Aorta (tissue), 5 donors: ENCODE measurements at regions not wholly inside any gene's neighbourhood (a gene's known extent, or its start where the extent isn't known, plus 50 kb on each side); places are given as distances from the start of the nearest gene placed in this dataset.
"Not testable (repeated sequence)": the region's sequence is repeated elsewhere in the genome, so short reads cannot be mapped to it uniquely, and the experiment has no call there.

Experiments
- ATAC-seq: fragments of 200-7000 bp; cut with Tn5 transposase; one replicate; pipeline ENCODE4 v1.9.1; 2022; ENCODE audit warnings: moderate library complexity; ENCODE audit not compliant: low FRiP score
- DNase-seq, 2 donors: peaks; one replicate each; pipeline ENCODE4 v3.0.0-alpha.2; 2020
- H3K27ac ChIP-seq, 2 donors: one replicate each; pipeline ENCODE4 v1.5.1; 2013; ENCODE audit warnings: low read length in 2 of 2, mild to moderate bottlenecking in 2 of 2, moderate library complexity in 2 of 2, control low read depth in 1 of 2, inconsistent platforms in 1 of 2, low read depth in 1 of 2
- H3K27me3 ChIP-seq, 2 donors: one replicate each; pipeline ENCODE4 v1.6.1; 2013; ENCODE audit warnings: control low read depth in 1 of 2, low read length in 1 of 2, mild to moderate bottlenecking in 1 of 2, moderate library complexity in 1 of 2; ENCODE audit not compliant: insufficient read depth in 2 of 2, control insufficient read depth in 1 of 2
- H3K36me3 ChIP-seq, 2 donors: one replicate each; pipeline ENCODE4 v1.6.1; 2013; ENCODE audit warnings: control low read depth in 1 of 2, low read length in 1 of 2, mild to moderate bottlenecking in 1 of 2; ENCODE audit not compliant: insufficient read depth in 2 of 2, control insufficient read depth in 1 of 2
- H3K4me1 ChIP-seq, 2 donors: one replicate each; pipeline ENCODE4 v1.6.1; 2013; ENCODE audit warnings: low read length in 2 of 2, control low read depth in 1 of 2, mild to moderate bottlenecking in 1 of 2, moderate library complexity in 1 of 2; ENCODE audit not compliant: insufficient read depth in 2 of 2, control insufficient read depth in 1 of 2
- H3K4me3 ChIP-seq, 2 donors: one replicate each; pipeline ENCODE4 v1.5.1; 2013; ENCODE audit warnings: low read length in 2 of 2, control low read depth in 1 of 2, mild to moderate bottlenecking in 1 of 2
- H3K9me3 ChIP-seq: one replicate; pipeline ENCODE4 v1.6.1; 2013; ENCODE audit warnings: mild to moderate bottlenecking, low read length; ENCODE audit not compliant: control insufficient read depth
- WGBS, 2 donors: extraction: QIAGEN DNeasy Blood & Tissue Kit; methylation state at CpG; one replicate each; pipeline ENCODE4 v1.1.7; 2013; 5-methylcytosine and 5-hydroxymethylcytosine counted together
- intact Hi-C, 2 donors: fragments of 100-400 bp; cut with DNase I; formaldehyde crosslinking; loops; one replicate each; pipeline versions ENCODE4 v1.14.2 to v1.15.0; 2022
- donor health status: healthy with polysubstance abuse.
- donor health status: Bipolar disorder and iron deficiency.
- donor health status: DM: no; HTN: no; CAD: no.
- donor health status: DM: no; HTN: no; CAD: no.
- donor health status: DM: yes; HTN: yes; CAD: no.

DNA sequence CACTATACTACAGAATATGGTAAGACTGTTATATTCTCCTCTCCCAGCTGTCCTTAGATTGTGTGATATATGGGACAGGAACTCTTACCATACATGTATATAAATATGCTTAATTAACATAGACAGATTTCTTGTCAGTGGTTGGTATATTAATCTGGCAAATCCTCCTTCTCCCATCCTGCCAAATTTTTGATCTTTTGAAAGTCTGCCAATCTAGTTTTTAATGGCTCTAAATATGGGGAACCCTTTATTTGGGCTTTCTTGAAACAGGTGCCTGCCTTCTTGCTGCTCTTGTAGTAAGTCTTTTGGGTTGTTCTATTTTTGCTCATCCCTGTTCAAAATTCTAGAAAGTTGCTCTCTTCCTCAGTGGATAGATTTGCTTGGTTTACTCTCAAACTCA, 63.5 kb downstream of the SPATA31D1 start:
- intact Hi-C loops, result no loop called here
- no peaks in the 10 kb centered on the region for H3K36me3 ChIP-seq
- ATAC-seq, result no peak

DNA sequence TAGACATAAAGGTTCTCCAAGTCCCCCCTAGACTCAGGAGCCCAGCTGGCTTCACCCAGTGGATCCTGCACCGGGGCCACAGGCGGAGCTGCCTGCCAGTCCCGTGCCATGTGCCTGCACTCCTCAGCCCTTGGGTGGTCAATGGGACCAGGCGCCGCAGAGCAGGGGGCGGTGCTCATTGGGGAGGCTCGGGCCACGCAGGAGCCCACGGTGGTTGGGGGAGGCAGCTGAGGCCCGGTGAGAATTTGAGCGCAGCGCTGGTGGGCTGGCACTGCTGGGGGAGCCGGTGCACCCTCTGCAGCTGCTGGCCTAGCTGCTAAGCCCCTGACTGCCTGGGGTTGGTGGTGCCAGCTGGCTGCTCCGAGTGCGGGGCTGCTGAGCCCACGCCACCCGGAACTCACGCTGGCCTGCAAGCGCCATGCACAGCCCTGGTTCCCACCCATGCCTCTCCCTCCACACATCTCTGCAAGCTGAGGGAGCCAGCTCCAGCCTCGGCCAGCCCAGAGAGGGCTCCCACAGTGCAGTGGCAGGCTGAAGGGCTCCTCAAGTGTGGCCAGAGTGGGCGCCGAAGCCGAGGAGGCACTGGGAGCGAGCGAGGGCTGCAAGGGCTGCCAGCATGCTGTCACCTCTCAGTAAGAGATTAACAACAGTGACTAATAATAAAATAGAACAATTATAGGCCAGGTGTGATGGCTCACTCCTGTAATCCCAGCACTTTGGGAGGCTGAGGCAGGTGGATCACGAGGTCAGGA, 65.9 kb downstream of the SPATA31D1 start:
- WGBS, 2 donors, result 97 to 98% methylated on average over 25 to 26 of the region's 26 CpGs
- Histone ChIP-seq H3K27ac (no peak overlapping the region), H3K27me3 (no peaks in the 10 kb centered on the region), H3K9me3 (no peaks in the 10 kb centered on the region), H3K4me1 (no peaks in the 10 kb centered on the region), H3K4me3 (no peak overlapping the region), H3K36me3 (no peaks in the 10 kb centered on the region)
- intact Hi-C loops, result no loop called here
- ATAC-seq (no peak), DNase-seq (no peak)

More for the DNA sequence above, 63.5 kb downstream of the SPATA31D1 start:
- H3K4me1 ChIP-seq, result no peaks in the 10 kb centered on the region
- H3K4me3 ChIP-seq, result no peak overlapping the region
- H3K27me3 ChIP-seq, result no peaks in the 10 kb centered on the region
- no peak overlapping the region for H3K27ac ChIP-seq
- H3K9me3 ChIP-seq, result no peaks in the 10 kb centered on the region
- no peak for DNase-seq

DNA sequence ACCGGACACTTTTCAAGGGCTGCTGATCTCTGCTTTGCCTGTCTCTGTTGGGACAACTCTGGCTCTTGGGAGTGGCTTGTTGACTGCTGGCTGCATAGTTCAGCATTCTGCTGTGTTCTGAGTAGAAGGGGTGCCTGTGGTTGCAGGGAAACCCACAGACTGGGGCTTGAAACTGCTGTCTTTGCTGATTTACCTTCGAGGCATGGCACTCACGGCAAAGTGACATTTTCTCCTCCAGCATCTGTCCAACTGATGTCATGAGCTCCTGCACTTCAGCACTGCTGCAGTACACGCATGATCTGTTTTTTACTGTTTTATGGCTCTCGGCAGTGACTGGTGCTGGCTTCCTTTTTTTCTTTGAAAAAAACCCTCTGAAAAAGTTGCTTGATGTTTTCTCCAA, 69.2 kb downstream of the SPATA31D1 start:
- H3K4me1 ChIP-seq, result no peaks in the 10 kb centered on the region
- no peaks in the 10 kb centered on the region for H3K9me3 ChIP-seq
- intact Hi-C loops, result no loop called here
- no peaks in the 10 kb centered on the region for H3K36me3 ChIP-seq
- H3K4me3 ChIP-seq, result no peak overlapping the region
- ATAC-seq (no peak), DNase-seq (no peak)
- H3K27me3 ChIP-seq, result no peaks in the 10 kb centered on the region
- H3K27ac ChIP-seq, result no peak overlapping the region
- 84 to 86% methylated on average over 5 of the region's 5 CpGs for WGBS, 2 donors

DNA sequence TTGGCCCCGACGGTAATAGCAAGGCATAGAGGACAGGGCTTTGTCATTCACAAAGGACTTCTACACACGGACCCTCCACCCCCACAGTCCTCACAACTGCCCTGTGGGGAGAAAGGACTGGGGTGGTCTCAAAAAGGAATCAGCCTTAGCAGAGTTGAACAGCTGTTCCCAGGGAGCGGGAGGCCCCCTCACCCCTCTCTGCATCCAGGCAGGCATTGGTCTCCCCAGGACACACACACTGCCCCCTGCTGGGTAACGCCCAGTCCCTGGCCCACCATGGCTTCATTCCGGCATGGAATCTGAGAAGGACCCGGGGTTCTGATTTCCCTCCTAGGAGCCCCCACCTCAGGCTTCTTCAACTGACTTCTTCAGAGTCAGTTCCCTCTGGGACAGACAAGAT, 73.2 kb downstream of the SPATA31D1 start:
- H3K27me3 ChIP-seq, intact Hi-C loops, H3K36me3 ChIP-seq, ATAC-seq, DNase-seq, H3K4me1 ChIP-seq, H3K27ac ChIP-seq, H3K9me3 ChIP-seq, H3K4me3 ChIP-seq: not testable (repeated sequence)
- 71 to 78% methylated on average over 7 of the region's 7 CpGs for WGBS, 2 donors

DNA sequence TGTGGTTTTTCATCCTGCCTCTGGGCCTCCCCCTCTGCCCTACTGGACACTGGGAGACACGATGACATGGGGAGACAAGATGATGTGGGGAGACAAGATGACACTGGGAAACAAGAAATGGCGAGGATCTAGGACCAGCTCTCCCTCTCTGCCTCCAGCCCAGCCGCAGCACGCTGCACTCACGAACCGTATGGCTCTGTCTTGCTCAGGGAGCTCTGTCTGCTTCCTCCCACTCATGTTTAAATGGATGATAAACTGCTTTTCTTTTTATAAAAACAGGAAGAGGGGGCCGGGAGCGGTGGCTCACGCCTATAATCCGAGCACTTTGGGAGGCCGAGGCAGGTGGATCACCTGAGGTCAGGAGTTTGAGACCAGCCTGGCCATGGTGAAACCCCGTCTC, 73.7 kb downstream of the SPATA31D1 start:
- no peak for ATAC-seq
- no peak for DNase-seq
- Histone ChIP-seq H3K27ac (no peak overlapping the region), H3K36me3 (no peaks in the 10 kb centered on the region), H3K9me3 (no peaks in the 10 kb centered on the region), H3K4me1 (no peaks in the 10 kb centered on the region), H3K4me3 (no peak overlapping the region), H3K27me3 (no peaks in the 10 kb centered on the region)
- WGBS, 2 donors, result 93 to 94% methylated on average over 12 of the region's 12 CpGs
- intact Hi-C loops, result no loop called here

DNA sequence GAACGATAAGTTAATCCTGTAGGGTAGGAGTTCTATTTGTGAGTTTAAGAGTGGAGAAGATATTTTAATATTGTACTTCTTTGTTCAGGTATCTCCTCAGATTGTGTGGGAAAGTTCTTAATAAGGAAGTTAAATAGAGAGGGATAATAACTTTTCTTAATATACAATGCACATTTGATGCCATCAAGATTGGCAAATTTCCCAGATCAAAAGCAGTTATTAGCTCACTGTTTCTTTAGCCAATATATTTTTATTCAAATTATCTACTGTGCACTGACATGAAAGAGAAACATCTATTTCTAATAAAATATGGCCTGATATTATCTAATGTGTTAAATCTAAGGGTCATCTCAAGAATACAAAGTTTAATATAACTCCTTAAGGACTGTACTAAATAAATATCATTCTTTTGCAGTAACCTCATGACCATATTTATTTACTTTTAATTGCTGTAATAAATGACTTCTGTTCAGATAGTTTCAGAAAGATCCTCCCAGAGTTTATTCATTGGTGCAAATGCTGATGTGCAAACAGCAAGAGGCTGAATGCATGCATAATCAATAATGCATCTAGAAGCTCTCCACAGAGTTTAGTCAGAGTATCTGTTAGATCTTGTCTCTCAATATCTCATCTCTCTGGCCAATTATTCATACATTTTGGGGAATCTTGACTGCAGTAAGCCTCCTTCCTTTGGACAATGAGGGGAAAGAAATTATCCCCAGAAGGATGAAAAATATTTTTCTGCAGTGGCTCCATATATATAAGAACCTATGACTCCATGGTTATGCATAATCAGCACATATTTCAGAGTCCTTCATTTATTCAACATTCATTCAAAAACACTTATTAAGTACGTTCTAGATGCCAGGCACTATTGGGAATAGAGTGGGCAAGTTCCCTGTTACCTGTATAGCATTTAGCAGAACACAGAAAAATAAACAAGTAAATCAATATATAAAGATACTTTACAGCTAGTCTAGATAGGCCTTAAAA, 85.3 kb downstream of the SPATA31D1 start:
- H3K27ac ChIP-seq, result no peak overlapping the region
- DNase-seq, result no peak

DNA sequence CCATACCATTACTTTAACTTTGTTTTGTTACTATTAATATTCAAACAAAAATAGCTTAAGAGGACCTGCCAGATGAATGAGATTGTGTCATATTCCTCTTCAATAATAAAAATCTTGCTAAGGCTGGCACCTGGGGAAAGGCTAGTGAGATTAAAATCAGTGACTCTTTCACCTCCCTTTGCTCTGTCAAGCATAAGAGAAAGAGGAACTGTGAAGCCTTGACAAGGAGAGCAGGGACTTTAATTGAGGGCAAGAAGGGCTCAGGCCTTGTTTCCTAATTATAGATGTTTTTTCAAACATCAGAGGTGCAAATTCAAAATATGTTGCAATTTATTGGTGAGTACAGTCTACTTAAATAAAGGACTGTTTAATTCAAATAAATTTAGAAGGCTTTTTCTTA, 91.7 kb downstream of the SPATA31D1 start:
- DNase-seq (no peak), ATAC-seq (no peak)
- Histone ChIP-seq H3K36me3 (no peaks in the 10 kb centered on the region), H3K4me3 (no peak overlapping the region), H3K27ac (no peak overlapping the region), H3K27me3 (no peaks in the 10 kb centered on the region), H3K9me3 (no peaks in the 10 kb centered on the region), H3K4me1 (no peaks in the 10 kb centered on the region)
- intact Hi-C loops, result no loop called here

More for the DNA sequence above, 85.3 kb downstream of the SPATA31D1 start:
- no peaks in the 10 kb centered on the region for H3K9me3 ChIP-seq
- H3K27me3 ChIP-seq, result no peaks in the 10 kb centered on the region
- intact Hi-C loops, result no loop called here
- H3K4me1 ChIP-seq, result no peaks in the 10 kb centered on the region
- 80 to 96% methylated on average over 2 of the region's 2 CpGs for WGBS, 2 donors
- H3K36me3 ChIP-seq, result no peaks in the 10 kb centered on the region
- no peak overlapping the region for H3K4me3 ChIP-seq
- no peak for ATAC-seq

DNA sequence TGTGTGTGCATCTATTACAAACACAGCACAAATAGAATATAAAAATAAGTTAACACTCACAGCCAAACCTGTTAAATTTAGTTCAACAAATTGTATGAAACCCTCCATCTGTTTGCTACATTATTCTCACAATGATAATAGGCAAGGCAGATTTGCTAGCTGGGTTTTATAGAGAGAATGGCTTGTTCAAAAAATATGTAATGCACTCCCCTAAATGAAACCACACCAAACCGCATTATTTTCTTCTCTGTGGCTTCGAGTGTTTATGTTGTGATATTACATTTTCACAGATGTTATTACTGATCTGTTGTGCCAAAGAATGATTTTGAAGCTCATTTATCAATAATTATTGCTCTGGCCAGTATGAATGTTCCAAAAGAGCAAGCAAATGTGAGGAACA, 92.9 kb downstream of the SPATA31D1 start:
- Histone ChIP-seq H3K9me3 (no peaks in the 10 kb centered on the region), H3K27ac (no peak overlapping the region), H3K4me3 (no peak overlapping the region), H3K4me1 (no peaks in the 10 kb centered on the region), H3K27me3 (no peaks in the 10 kb centered on the region), H3K36me3 (no peaks in the 10 kb centered on the region)
- ATAC-seq (no peak), DNase-seq (no peak)
- intact Hi-C loops, result no loop called here
- WGBS, 2 donors, result 87% methylated on average over 2 of the region's 2 CpGs

DNA sequence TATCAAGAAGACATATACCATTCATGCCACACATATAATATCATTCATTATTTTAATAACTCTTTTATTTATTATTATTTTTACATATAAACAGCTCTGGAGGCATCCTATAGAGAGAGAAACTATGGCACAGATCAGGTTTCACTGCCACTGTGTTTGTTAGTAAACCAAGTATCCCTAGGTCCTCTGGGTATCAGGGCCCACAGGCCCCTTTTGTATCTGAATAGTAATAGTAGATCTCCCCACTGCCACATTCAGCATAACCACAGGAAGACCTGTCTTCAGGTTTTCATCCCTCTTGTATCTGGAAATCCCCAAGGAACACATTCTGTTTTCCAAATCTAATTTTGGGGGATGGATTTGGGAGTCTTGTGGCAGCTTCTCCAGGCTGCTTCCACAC, 94.0 kb downstream of the SPATA31D1 start:
- no peaks in the 10 kb centered on the region for H3K27me3 ChIP-seq
- no peaks in the 10 kb centered on the region for H3K36me3 ChIP-seq
- no peak overlapping the region for H3K27ac ChIP-seq
- DNase-seq, result no peak
- no peak for ATAC-seq
- no peak overlapping the region for H3K4me3 ChIP-seq
- no peaks in the 10 kb centered on the region for H3K9me3 ChIP-seq
- H3K4me1 ChIP-seq, result no peaks in the 10 kb centered on the region
- intact Hi-C loops, result no loop called here
